ENCODE measurements at regions not wholly inside any gene's neighbourhood (a gene's known extent, or its start where the extent isn't known, plus 50 kb on each side); places are given as distances from the start of the nearest gene placed in this dataset.
"Not testable (repeated sequence)": the region's sequence is repeated elsewhere in the genome, so short reads cannot be mapped to it uniquely, and the experiment has no call there.

DNA sequence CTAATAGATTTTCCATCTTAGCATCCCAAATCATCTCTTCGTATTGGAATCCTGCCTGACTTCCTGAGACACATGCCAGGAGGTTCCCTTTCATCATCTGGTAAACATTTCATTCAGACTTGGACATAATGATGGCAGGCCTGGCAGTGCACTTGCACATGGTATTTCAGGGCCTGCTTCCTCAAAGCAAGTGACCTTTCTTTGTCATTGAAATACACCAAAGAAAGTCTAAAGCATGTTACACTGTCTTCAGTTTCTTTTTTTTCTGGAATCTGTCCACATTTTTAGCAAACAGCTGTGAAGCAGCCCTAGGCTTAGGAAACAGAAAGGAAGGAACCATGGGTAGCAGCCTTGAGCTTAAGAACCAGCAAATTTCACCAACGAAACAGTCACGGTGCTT, 205.9 kb upstream of the VCX start:
- no peak for DNase-seq

DNA sequence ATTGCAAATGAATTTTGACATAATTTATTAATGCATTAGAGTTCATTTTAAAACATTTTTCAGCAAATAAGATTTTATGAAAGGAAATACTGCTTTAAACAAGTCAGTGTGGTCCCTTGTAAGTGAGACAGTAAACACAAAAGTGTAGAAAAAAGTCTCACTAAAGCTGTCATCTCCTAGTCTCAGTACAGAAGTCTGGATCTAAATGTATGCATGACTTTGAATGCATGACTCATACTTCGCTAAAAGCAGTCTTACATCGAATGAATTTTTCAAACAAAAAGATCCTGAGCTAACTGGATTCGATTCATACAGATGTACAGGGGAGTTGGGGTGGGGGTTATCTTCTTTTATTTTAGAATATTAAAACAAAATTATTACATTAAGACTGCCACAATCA, 207.4 kb upstream of the VCX start:
- DNase-seq: no peak

- DNase-seq: no peak
Observed at GRCh38 chrX:7620560-7620959, 222.4 kb upstream of the VCX start.

GRCh38 chrX:7617994-7618393, 225.0 kb upstream of the VCX start:
- no peak for DNase-seq

GRCh38 chrX:7614616-7615015, 228.4 kb upstream of the VCX start:
- peak; percentile 94 for DNase-seq

DNA sequence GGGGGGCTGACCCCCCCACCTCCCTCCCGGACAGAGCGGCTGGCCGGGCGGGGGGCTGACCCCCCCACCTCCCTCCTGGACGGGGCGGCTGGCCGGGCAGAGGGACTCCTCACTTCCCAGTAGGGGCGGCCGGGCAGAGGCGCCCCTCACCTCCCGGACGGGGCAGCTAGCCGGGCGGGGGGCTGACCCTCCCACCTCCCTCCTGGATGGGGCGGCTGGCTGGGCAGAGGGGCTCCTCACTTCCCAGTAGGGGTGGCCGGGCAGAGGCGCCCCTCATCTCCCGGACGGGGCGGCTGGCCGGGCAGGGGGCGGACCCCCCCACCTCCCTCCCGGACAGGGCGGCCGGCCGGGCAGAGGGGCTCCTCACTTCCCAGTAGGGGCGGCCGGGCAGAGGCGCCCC, 234.3 kb upstream of the VCX start:
- not testable (repeated sequence) for DNase-seq

GRCh38 chrX:7606039-7606652, 236.8 kb upstream of the VCX start:
- DNase-seq: peak; percentile 56

- DNase-seq: no peak
Observed at GRCh38 chrX:7603387-7603786, 239.6 kb upstream of the VCX start.

DNA sequence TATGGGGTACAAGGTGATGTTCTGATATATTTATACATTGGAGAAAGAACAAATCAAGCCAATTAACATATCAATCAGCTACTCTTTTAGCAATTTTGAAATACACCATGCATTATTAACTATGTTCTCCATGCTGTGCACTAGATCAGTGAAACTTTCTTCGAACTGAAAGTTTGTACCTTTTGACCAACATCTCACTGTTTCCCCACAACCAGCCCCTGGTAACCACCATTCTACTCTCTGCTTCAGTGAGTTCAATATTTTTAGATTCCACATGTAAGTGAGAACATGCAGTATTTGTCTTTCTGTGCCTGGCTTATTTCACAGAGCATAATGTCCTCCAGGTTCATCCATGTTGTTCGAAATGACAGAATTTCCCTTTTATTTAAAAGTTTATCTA, 246.1 kb upstream of the VCX start:
- DNase-seq: no peak

GRCh38 chrX:7593370-7593769, 249.6 kb upstream of the VCX start:
- not testable (repeated sequence) for DNase-seq

- DNase-seq: peak; percentile 27
Observed at GRCh38 chrX:7586126-7586525, 256.8 kb upstream of the VCX start.

- DNase-seq: peak; percentile 45
Observed at GRCh38 chrX:7582191-7582590, 260.8 kb upstream of the VCX start.

DNA sequence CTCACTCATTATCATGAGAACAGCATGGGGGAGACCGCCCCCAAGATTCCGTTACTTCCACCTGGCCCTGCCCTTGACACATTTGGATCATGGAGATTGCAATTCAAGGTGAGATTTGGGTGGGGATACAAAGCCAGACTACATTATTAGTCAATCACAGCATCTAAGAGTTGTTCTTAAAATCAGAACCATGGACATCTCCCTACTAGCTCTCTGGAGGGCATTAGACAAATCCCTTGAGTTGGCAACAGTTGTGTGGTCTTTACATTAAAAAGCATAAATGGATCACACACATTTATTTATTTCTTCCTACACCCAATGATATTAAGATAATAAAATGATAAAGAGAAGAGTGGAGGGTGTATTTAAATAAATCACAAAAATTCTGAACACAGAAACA, 262.8 kb upstream of the VCX start:
- no peak for DNase-seq

DNA sequence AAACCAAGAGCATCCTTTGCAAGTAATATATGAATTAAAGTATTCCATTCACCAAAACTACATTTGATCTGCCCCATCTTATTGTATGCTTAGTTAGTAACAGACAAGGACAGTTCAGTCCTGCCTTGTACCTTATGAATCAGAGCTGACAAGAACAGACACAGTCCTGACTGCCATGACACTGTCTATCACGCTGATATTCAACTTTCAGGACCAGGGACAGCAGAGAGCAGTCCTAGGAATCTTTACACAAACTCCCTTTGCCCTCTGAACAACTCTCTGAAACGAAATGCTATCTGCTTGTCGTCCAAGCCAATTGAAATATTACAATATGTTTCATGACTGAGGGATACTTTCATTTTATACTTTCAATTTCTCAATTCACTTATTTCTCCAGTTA, 268.6 kb upstream of the VCX start:
- DNase-seq: no peak

DNA sequence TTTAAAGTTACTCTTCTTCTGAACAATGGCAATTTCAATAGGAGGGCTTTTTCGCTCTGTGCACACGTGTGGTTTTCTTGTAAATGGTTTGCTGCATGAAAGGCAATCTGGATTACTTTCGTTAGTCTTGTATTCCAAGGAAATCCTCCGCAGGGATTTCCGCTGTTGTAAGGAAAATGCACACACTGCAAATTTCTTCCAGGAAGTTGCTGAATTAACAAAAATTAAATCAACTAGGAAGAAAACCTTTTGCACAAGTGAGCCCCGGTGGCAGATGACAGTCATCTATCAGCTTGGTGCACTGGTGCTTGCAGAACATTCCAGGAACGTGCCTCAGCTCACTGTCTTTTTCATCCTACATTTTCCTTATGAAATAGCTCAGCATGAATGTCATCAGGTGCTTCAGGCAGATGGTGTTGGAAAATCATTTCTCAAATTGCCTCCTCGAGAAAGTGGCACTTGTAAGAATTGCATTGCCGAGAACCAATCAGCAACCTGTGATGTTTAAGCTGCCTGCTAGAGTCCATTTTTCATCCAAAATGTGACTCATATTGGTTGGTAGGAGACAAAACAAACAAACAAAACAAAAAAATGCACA, 272.4 kb upstream of the VCX start:
- DNase-seq: no peak

DNA sequence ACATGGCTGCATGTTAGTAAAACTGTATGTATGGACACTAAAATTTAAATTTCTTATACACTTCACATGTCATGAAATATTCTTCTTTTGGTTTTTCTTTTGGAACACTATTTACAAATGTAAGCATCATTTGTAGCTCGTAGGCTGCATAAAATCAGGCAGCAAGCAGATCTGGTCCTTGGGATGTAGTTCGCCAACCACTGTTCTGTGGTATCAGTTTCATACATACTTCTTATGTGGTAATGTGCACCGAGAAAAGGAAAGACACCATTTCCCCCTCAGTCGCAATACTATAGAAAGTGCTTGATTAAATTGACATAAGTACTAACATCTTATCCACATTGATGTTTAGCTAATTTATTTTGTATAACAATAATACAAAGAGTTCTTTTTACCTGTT, 274.4 kb upstream of the VCX start:
- no peak for DNase-seq

- no peak for DNase-seq
Observed at GRCh38 chrX:7568130-7568529, 274.8 kb upstream of the VCX start.

DNA sequence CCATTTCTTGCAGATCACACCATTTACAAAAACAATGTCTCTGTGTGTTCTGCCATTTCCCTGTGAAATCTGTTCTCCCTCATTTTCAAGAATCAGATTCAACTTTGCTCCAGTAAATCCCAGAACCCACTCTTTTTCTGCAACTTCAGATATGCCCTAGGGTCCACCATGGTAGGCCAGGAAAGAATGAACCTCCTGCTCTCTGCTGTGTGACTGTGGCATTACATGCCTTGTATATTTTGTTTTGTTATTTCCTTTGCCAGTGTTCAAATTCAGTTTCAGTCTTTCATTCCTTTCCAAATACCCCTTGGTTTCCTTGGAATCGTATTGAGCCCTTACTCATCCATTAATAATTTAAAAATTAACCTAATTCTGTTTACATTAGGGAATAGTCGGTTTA, 290.2 kb upstream of the VCX start:
- DNase-seq: no peak

DNA sequence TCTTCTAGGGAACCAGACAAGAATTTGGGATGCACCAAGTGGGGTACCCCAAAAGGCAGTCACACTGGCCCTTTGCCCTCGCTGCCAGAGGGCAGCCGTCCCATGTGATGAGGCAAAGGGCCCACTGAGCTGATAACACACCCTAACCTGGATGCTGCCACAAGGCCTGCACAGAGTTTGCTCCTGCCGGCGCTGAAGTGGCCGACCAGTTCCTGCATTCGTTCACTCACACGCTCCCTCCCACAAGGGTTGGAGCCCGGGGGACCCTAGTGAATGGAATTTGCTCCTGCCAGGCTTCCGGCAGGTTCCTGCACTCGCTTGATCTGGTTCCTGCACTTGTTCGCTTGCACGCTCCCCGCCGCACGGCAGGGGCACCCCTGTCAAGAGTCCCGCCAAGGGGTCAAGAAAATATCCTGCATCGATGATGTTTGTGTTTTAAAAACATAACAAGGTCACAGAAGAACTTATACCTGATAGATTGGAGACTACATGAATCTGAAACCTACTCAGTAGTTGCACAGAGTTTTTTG, 296.4 kb upstream of the VCX start:
- no peak for DNase-seq

DNA sequence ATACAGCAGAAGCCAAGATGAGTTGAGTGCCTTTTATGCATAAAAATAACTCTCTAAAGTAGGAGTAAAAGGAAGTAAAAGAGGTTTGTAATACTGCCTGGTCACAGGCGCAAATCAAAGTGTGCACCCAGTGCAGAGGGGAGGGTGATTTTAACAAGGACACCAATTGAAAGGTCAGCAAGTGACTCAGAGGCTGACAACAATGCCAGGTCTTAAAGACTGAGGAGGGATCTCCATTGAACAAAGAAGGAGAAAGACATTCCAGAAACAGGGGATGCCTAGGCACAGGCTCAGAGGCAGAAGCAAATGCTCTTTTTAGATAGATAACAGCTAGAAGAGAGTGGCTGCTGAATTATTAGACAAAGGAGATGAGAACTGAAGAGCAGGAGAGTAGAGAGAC, 297.4 kb upstream of the VCX start:
- DNase-seq: no peak

- no peak for DNase-seq
Observed at GRCh38 chrX:7542587-7543380, 300.2 kb upstream of the VCX start.

DNA sequence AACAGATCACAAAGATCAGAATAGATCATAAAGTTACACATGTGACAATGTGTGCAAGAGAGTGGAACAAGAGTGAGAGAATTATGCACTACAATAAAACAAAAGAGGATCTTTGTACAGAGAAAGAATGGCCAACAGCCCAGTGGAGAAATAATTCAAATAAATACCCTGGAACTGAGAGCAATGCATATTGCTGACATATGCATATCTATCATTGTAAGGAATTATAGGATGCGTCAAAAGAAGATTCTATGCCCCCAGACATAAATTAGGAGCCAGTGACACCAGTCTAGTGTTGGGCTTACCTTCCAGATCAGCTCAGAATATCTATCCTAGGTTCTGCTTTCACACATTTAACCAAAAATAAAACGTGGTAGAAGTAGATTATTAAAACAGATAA, 320.1 kb upstream of the VCX start:
- no peak for DNase-seq

DNA sequence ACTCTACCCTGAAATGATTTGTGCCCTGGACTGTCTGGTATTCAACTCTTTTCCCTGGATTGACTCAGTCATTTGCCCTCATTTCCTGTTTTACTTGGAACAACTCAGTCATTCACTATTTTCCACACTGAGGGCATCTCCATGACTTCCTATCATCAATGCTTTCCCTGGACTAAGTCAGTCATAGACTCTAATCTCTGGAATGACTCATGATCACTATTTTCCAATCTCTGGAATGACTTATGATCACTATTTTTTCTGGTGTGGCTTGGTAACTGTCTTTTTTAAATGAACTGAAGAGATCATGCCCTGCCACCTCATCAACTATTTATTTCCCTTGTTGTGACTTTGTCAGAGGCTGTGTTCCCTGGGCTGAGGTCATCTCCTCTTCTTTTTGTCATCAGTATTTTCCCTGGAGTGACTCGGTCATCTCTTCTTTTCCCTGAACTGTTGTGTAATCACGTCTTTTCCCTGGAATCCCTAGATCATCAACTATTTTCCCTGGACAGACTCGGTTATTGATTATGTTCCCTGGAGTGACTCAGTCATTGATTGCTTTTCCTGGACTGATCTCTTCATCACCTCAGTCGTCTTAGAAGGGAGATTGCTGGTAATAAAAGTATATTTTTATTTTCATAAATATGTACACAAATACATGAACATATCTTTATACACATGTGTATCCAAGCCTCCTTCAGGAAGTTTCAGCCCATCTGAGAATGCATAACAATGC, 327.1 kb upstream of the VCX start:
- DNase-seq: no peak
